ENCODE measurements at regions not wholly inside any gene's neighbourhood (a gene's known extent, or its start where the extent isn't known, plus 50 kb on each side); places are given as distances from the start of the nearest gene placed in this dataset.

- H3K9me2 ChIP-seq, result no peaks in the 10 kb centered on the region
- POLR2A ChIA-PET, result no interaction called here
Observed at GRCh38 chr11:91394727-91395414, 829.7 kb upstream of the FAT3 start.

GRCh38 chr11:91394073-91394726 lies 830.4 kb upstream of the FAT3 start:
- H3F3A ChIP-seq (replicated peaks; ENCODE audit: insufficient read depth), result no peaks in the 10 kb centered on the region
- no peak overlapping the region; a peak in 1 of 4 replicates for H3K27ac ChIP-seq (ENCODE audit: low read depth in 2 of 2, low read length in 1 of 2)
- WGBS (ENCODE audit: low lambda C conversion rate), result 33% methylated on average over 6 of the region's 6 CpGs
- H3K9me2 ChIP-seq, result no peaks in the 10 kb centered on the region
- H3K4me1 ChIP-seq (ENCODE audit: control insufficient read depth in 1 of 2, insufficient read depth in 2 of 2, low read depth in 1 of 2, low read length in 1 of 2), result peaks cover 0 to 13% of the 10 kb centered on the region in 2 experiments; a peak in 2 of 4 replicates
- H3K9me3 ChIP-seq, result no peaks in the 10 kb centered on the region
- TF ChIP-seq MAX (IDR thresholded peaks at IDR 0.05; ENCODE audit: low read depth), result no peak
- TF ChIP-seq RAD21 (IDR thresholded peaks at IDR 0.05; ENCODE audit: low read length), result peak; percentile 9; the same call in 1 of the 2 replicates
- H2AFZ ChIP-seq (ENCODE audit: low read depth), result no peak overlapping the region
- H3K36me3 ChIP-seq (replicated peaks in 1 of 2; ENCODE audit: control insufficient read depth in 1 of 2, insufficient read depth in 2 of 2, low read length in 1 of 2), result no peaks in the 10 kb centered on the region
- H3K4me2 ChIP-seq, result no peak overlapping the region
- H3K9ac ChIP-seq, result no peak overlapping the region
- no peaks in the 10 kb centered on the region for H3K27me3 ChIP-seq (ENCODE audit: insufficient read depth)
- CTCF ChIA-PET, result interaction anchor here (1.1 kb wide), 1 partner anchor 15 kb away, joined by 3 read pairs; no protein-coding TSS in a partner anchor
- POLR2A ChIA-PET, result no interaction called here
- peak; percentile 6 for DNase-seq
- H3K79me2 ChIP-seq (ENCODE audit: insufficient read depth), result no peaks in the 10 kb centered on the region
- no peak overlapping the region; a peak in 1 of 4 replicates for H3K4me3 ChIP-seq (ENCODE audit: low read depth in 2 of 2, low read length in 1 of 2)
- no peaks in the 10 kb centered on the region for H4K20me1 ChIP-seq (ENCODE audit: insufficient read depth)

More at GRCh38 chr11:91394727-91395414, 829.7 kb upstream of the FAT3 start:
- H3K36me3 ChIP-seq (replicated peaks in 1 of 2; ENCODE audit: control insufficient read depth in 1 of 2, insufficient read depth in 2 of 2, low read length in 1 of 2), result no peaks in the 10 kb centered on the region
- 5% methylated on average over 5 of the region's 5 CpGs for WGBS (ENCODE audit: low lambda C conversion rate)
- no peaks in the 10 kb centered on the region for H3K79me2 ChIP-seq (ENCODE audit: insufficient read depth)
- peaks cover 0 to 13% of the 10 kb centered on the region in 2 experiments; a peak in 2 of 4 replicates for H3K4me1 ChIP-seq (ENCODE audit: control insufficient read depth in 1 of 2, insufficient read depth in 2 of 2, low read depth in 1 of 2, low read length in 1 of 2)
- TF ChIP-seq FOXM1 (IDR thresholded peaks at IDR 0.05; ENCODE audit: low read depth) (no peak), RFX5 (IDR thresholded peaks at IDR 0.05; ENCODE audit: low read length) (no peak), TEAD4 (IDR thresholded peaks at IDR 0.05; ENCODE audit: borderline replicate concordance, insufficient read depth) (no peak), MEF2A (IDR thresholded peaks at IDR 0.05; ENCODE audit: borderline replicate concordance, low read depth) (no peak), EP300 (IDR thresholded peaks at IDR 0.05; ENCODE audit: borderline replicate concordance in 1 of 2, low read depth in 1 of 2, low read length in 1 of 2) (peak in 1 of 2 experiments; percentile 62; a peak in 1 of 4 replicates), USF1 (IDR thresholded peaks at IDR 0.05; ENCODE audit: borderline replicate concordance, low read depth) (no peak), GABPA (IDR thresholded peaks at IDR 0.05; ENCODE audit: low read depth) (no peak)
- H3F3A ChIP-seq (replicated peaks; ENCODE audit: insufficient read depth), result no peaks in the 10 kb centered on the region
- no peaks in the 10 kb centered on the region for H4K20me1 ChIP-seq (ENCODE audit: insufficient read depth)
- H2AFZ ChIP-seq (ENCODE audit: low read depth), result no peak overlapping the region
- H3K9me3 ChIP-seq, result no peaks in the 10 kb centered on the region
- CTCF ChIA-PET, result interaction anchor here (1.2 to 1.5 kb wide), 2 partner anchors 9 to 18 kb away, joined by 4 read pairs; no protein-coding TSS in a partner anchor
- no peak overlapping the region for H3K4me2 ChIP-seq
- no peaks in the 10 kb centered on the region for H3K27me3 ChIP-seq (ENCODE audit: insufficient read depth)
- no peak overlapping the region; a peak in 1 of 4 replicates for H3K4me3 ChIP-seq (ENCODE audit: low read depth in 2 of 2, low read length in 1 of 2)
- H3K27ac ChIP-seq (ENCODE audit: low read depth in 2 of 2, low read length in 1 of 2), result peak overlapping the region in 1 of 2 experiments; percentile 22; a peak in 1 of 4 replicates
- H3K9ac ChIP-seq, result no peak overlapping the region
- peak; percentile 25 for DNase-seq

Measured in SK-N-SH (cell line).